Activated CD8-positive, alpha-beta T cell treated with anti-CD3 and anti-CD28 coated beads, Interleukin-2, amount 10 ng/mL, durations not matched to agents 7 days and 5 days (primary cell): ENCODE measurements at regions not wholly inside any gene's neighbourhood (a gene's known extent, or its start where the extent isn't known, plus 50 kb on each side); places are given as distances from the start of the nearest gene placed in this dataset.

ENCODE experiments used
- ATAC-seq: fragments of 150-1000 bp; cut with Tn5 transposase; one replicate; pipeline ENCODE4 v1.10.0; 2021; ENCODE audit warnings: moderate library complexity
- CTCF ChIA-PET: fragments of 350-600 bp; sonication (Branson Sonifier 250); formaldehyde crosslinking; loops from one replicate; lab custom pipeline; 2021; ENCODE audit warnings: antibody characterized with exemption; lab: Charles Lee
- POLR2A ChIA-PET: fragments of 350-600 bp; sonication (Branson Sonifier 250); formaldehyde crosslinking; loops from one replicate; lab custom pipeline; 2021; ENCODE audit warnings: antibody characterized with exemption; lab: Charles Lee
- DNase-seq: peaks from one replicate; pipeline ENCODE4 v3.0.0-alpha.2; 2020
- H3K27ac Mint-ChIP-seq: one replicate; pipeline ENCODE4 v1.8.0; 2021; ENCODE audit warnings: mild to moderate bottlenecking, mixed read lengths
- H3K27me3 Mint-ChIP-seq: one replicate; pipeline ENCODE4 v1.8.0; 2021; ENCODE audit warnings: low read depth, mixed read lengths
- H3K36me3 Mint-ChIP-seq: one replicate; pipeline ENCODE4 v1.8.0; 2021; ENCODE audit warnings: low read depth, mixed read lengths
- H3K4me1 Mint-ChIP-seq: one replicate; pipeline ENCODE4 v1.8.0; 2021; ENCODE audit warnings: low read depth, mixed read lengths
- H3K4me3 Mint-ChIP-seq: one replicate; pipeline ENCODE4 v1.8.0; 2021; ENCODE audit warnings: mild to moderate bottlenecking, mixed read lengths
- H3K9me3 Mint-ChIP-seq: one replicate; pipeline ENCODE4 v1.8.0; 2022; ENCODE audit warnings: mixed read lengths; ENCODE audit not compliant: insufficient read depth

GRCh38 chr12:42789808-42790760 lies 200.5 kb upstream of the PRICKLE1 start:
- Mint-ChIP-seq H3K36me3 (no peaks in the 10 kb centered on the region), H3K9me3 (no peaks in the 10 kb centered on the region), H3K4me1 (no peaks in the 10 kb centered on the region), H3K27me3 (no peaks in the 10 kb centered on the region), H3K4me3 (no peak overlapping the region), H3K27ac (no peak overlapping the region)
- CTCF ChIA-PET: no interaction called here
- POLR2A ChIA-PET: interaction anchor here (0.6 kb wide), 1 partner anchor 575 kb away, joined by 3 read pairs; no protein-coding TSS in a partner anchor
- ATAC-seq (no peak), DNase-seq (no peak)

- Mint-ChIP-seq H3K27me3 (no peaks in the 10 kb centered on the region), H3K4me1 (no peaks in the 10 kb centered on the region), H3K9me3 (no peaks in the 10 kb centered on the region), H3K4me3 (no peak overlapping the region), H3K27ac (no peak overlapping the region), H3K36me3 (no peaks in the 10 kb centered on the region)
- ChIA-PET POLR2A (no interaction called here), CTCF (no interaction called here)
- no peak for ATAC-seq
- DNase-seq: no peak
These were observed 197.0 kb upstream of the PRICKLE1 start for GRCh38 chr12:42786400-42787148.

- H3K36me3 Mint-ChIP-seq: no peaks in the 10 kb centered on the region
- no peaks in the 10 kb centered on the region for H3K27me3 Mint-ChIP-seq
- no peak overlapping the region for H3K27ac Mint-ChIP-seq
- H3K9me3 Mint-ChIP-seq: no peaks in the 10 kb centered on the region
- no peak overlapping the region for H3K4me3 Mint-ChIP-seq
- no peak for DNase-seq
- ChIA-PET POLR2A (no interaction called here), CTCF (no interaction called here)
- H3K4me1 Mint-ChIP-seq: no peaks in the 10 kb centered on the region
- no peak for ATAC-seq
These were observed 196.4 kb upstream of the PRICKLE1 start for GRCh38 chr12:42785944-42786343.

GRCh38 chr12:42780671-42781070 lies 191.1 kb upstream of the PRICKLE1 start:
- CTCF ChIA-PET: no interaction called here
- DNase-seq: no peak
- H3K27ac Mint-ChIP-seq: no peak overlapping the region
- ATAC-seq: no peak
- H3K9me3 Mint-ChIP-seq: no peaks in the 10 kb centered on the region
- no peaks in the 10 kb centered on the region for H3K36me3 Mint-ChIP-seq
- no peaks in the 10 kb centered on the region for H3K4me1 Mint-ChIP-seq
- POLR2A ChIA-PET: no interaction called here
- H3K4me3 Mint-ChIP-seq: no peak overlapping the region
- H3K27me3 Mint-ChIP-seq: no peaks in the 10 kb centered on the region

- Mint-ChIP-seq H3K4me1 (no peaks in the 10 kb centered on the region), H3K9me3 (no peaks in the 10 kb centered on the region), H3K36me3 (no peaks in the 10 kb centered on the region), H3K27me3 (no peaks in the 10 kb centered on the region), H3K27ac (no peak overlapping the region), H3K4me3 (no peak overlapping the region)
- ATAC-seq: no peak
- no peak for DNase-seq
- CTCF ChIA-PET: no interaction called here
- POLR2A ChIA-PET: no interaction called here
These were observed 189.8 kb upstream of the PRICKLE1 start for GRCh38 chr12:42779186-42779859.

- Mint-ChIP-seq H3K27me3 (no peaks in the 10 kb centered on the region), H3K4me3 (no peak overlapping the region), H3K36me3 (no peaks in the 10 kb centered on the region), H3K9me3 (no peaks in the 10 kb centered on the region), H3K4me1 (no peaks in the 10 kb centered on the region), H3K27ac (no peak overlapping the region)
- DNase-seq (no peak), ATAC-seq (no peak)
- ChIA-PET CTCF (no interaction called here), POLR2A (no interaction called here)
These were observed 186.8 kb upstream of the PRICKLE1 start for GRCh38 chr12:42776396-42776795.

GRCh38 chr12:42774238-42774637 lies 184.7 kb upstream of the PRICKLE1 start:
- Mint-ChIP-seq H3K27me3 (no peaks in the 10 kb centered on the region), H3K36me3 (no peaks in the 10 kb centered on the region), H3K4me3 (no peak overlapping the region), H3K27ac (no peak overlapping the region), H3K4me1 (no peaks in the 10 kb centered on the region), H3K9me3 (no peaks in the 10 kb centered on the region)
- no peak for ATAC-seq
- CTCF ChIA-PET: no interaction called here
- DNase-seq: no peak
- POLR2A ChIA-PET: no interaction called here

- POLR2A ChIA-PET: no interaction called here
- no peaks in the 10 kb centered on the region for H3K36me3 Mint-ChIP-seq
These were observed 180.7 kb upstream of the PRICKLE1 start for GRCh38 chr12:42770261-42770660.

GRCh38 chr12:42769455-42769854 lies 179.9 kb upstream of the PRICKLE1 start:
- no peak overlapping the region for H3K4me3 Mint-ChIP-seq
- H3K36me3 Mint-ChIP-seq: no peaks in the 10 kb centered on the region
- H3K4me1 Mint-ChIP-seq: no peaks in the 10 kb centered on the region
- POLR2A ChIA-PET: no interaction called here
- H3K9me3 Mint-ChIP-seq: no peaks in the 10 kb centered on the region
- ATAC-seq (no peak), DNase-seq (no peak)
- CTCF ChIA-PET: no interaction called here
- no peaks in the 10 kb centered on the region for H3K27me3 Mint-ChIP-seq
- H3K27ac Mint-ChIP-seq: no peak overlapping the region

More at GRCh38 chr12:42770261-42770660, 180.7 kb upstream of the PRICKLE1 start:
- CTCF ChIA-PET: no interaction called here
- Mint-ChIP-seq H3K4me3 (no peak overlapping the region), H3K27me3 (no peaks in the 10 kb centered on the region), H3K9me3 (no peaks in the 10 kb centered on the region), H3K4me1 (no peaks in the 10 kb centered on the region), H3K27ac (no peak overlapping the region)
- DNase-seq (no peak), ATAC-seq (no peak)

- Mint-ChIP-seq H3K36me3 (no peaks in the 10 kb centered on the region), H3K27me3 (no peaks in the 10 kb centered on the region), H3K4me3 (no peak overlapping the region), H3K27ac (no peak overlapping the region), H3K4me1 (no peaks in the 10 kb centered on the region), H3K9me3 (no peaks in the 10 kb centered on the region)
- no peak for DNase-seq
- ChIA-PET POLR2A (no interaction called here), CTCF (no interaction called here)
- ATAC-seq: no peak
These were observed 178.5 kb upstream of the PRICKLE1 start for GRCh38 chr12:42767998-42768397.

- no peaks in the 10 kb centered on the region for H3K36me3 Mint-ChIP-seq
- no peaks in the 10 kb centered on the region for H3K27me3 Mint-ChIP-seq
- no peak for ATAC-seq
- no peaks in the 10 kb centered on the region for H3K9me3 Mint-ChIP-seq
- DNase-seq: no peak
- H3K4me3 Mint-ChIP-seq: no peak overlapping the region
- no peak overlapping the region for H3K27ac Mint-ChIP-seq
- H3K4me1 Mint-ChIP-seq: no peaks in the 10 kb centered on the region
- ChIA-PET CTCF (no interaction called here), POLR2A (no interaction called here)
These were observed 177.9 kb upstream of the PRICKLE1 start for GRCh38 chr12:42767326-42767954.
